ENCODE measurements at regions not wholly inside any gene's neighbourhood (a gene's known extent, or its start where the extent isn't known, plus 50 kb on each side); places are given as distances from the start of the nearest gene placed in this dataset.

- H3K4me1 ChIP-seq (ENCODE audit: control insufficient read depth, extremely low read depth, insufficient read depth, low read length), result no peaks in the 10 kb centered on the region
- TF ChIP-seq MYC (IDR thresholded peaks at IDR 0.05; ENCODE audit: low read depth, low read length) (no peak), POLR2AphosphoS5 (IDR thresholded peaks at IDR 0.05; ENCODE audit: insufficient read depth, low read depth, low read length) (no peak), CTCF (IDR thresholded peaks at IDR 0.05; ENCODE audit: extremely low read depth in 1 of 2, insufficient read depth in 1 of 2, low read depth in 1 of 2, low read length in 2 of 2) (no peak), FOS (IDR thresholded peaks at IDR 0.05; ENCODE audit: borderline replicate concordance, insufficient read depth, low read length) (no peak)
- TF ChIP-seq, protein P1, sequence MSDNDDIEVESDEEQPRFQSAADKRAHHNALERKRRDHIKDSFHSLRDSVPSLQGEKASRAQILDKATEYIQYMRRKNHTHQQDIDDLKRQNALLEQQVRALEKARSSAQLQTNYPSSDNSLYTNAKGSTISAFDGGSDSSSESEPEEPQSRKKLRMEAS (IDR thresholded peaks at IDR 0.05; ENCODE audit: insufficient read depth, insufficient read length), result no peak
- no peaks in the 10 kb centered on the region for H3K79me2 ChIP-seq (ENCODE audit: control insufficient read depth, insufficient read depth, low read length)
- H3K4me2 ChIP-seq (ENCODE audit: insufficient read depth, low read length), result no peak overlapping the region
- FAIRE-seq (no peak), DNase-seq (ENCODE audit: low read depth, low spot score) (no peak)
- no peak overlapping the region for H3K27ac ChIP-seq (ENCODE audit: insufficient read depth, low read depth, low read length)
- H3K9ac ChIP-seq (replicated peaks; ENCODE audit: extremely low read depth, insufficient read depth, low read length), result no peak overlapping the region
- no peak overlapping the region for H2AFZ ChIP-seq (ENCODE audit: low read depth, low read length)
- H4K20me1 ChIP-seq (replicated peaks; ENCODE audit: control insufficient read depth, extremely low read depth, insufficient read depth, low read length), result no peaks in the 10 kb centered on the region
- dilution Hi-C loops (cut with MboI; ENCODE audit: extremely low pct_ligation_motif_present, low sequenced_read_pairs), result no loop called here
- H3K36me3 ChIP-seq (ENCODE audit: control insufficient read depth in 2 of 2, extremely low read depth in 1 of 2, insufficient read depth in 2 of 2, low read length in 2 of 2), result no peaks in the 10 kb centered on the region
- POLR2A ChIA-PET, result no interaction called here
- CTCF ChIA-PET, result no interaction called here
- H3K27me3 ChIP-seq (ENCODE audit: control insufficient read depth in 2 of 2, insufficient read depth in 2 of 2, low read length in 2 of 2), result no peaks in the 10 kb centered on the region
- no peaks in the 10 kb centered on the region for H3K9me1 ChIP-seq (replicated peaks; ENCODE audit: control insufficient read depth, extremely low read depth, insufficient read depth, low read length)
- H3K4me3 ChIP-seq (replicated peaks in 1 of 3; ENCODE audit: insufficient read depth in 1 of 3, low read depth in 1 of 3, low read length in 3 of 3), result no peak overlapping the region
- no peaks in the 10 kb centered on the region for H3K9me3 ChIP-seq (replicated peaks; ENCODE audit: control insufficient read depth, insufficient read depth, low read length)
- BruUV-seq (replicated peaks), result no TSS peak
- intact Hi-C loops (cut with micrococcal nuclease), result no loop called here
Measured at GRCh38 chr7:70884809-70885208, 247.1 kb upstream of the GALNT17 start.

DNA sequence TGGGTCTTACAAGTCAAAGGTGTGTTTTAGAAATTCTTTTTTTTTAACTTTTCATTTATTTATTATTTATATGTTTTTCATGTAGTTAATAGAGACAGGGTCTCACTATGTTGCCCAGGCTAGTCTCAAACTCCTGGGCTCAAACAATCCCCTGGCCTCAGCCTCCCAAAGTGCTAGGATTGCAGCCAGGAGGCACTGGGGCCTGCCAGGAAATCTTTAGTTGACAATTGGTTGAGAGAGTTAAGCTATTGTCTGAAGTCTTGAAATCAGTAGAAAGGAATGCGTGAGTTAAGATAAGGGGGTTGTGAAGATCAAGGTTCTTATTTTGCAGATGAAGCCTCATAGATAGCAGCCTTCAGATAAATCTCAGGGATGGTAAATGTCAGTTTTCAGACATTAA, 245.4 kb upstream of the GALNT17 start:
- BruUV-seq (replicated peaks), result no TSS peak
- Histone ChIP-seq H4K20me1 (replicated peaks; ENCODE audit: control insufficient read depth, extremely low read depth, insufficient read depth, low read length) (no peaks in the 10 kb centered on the region), H3K9me1 (replicated peaks; ENCODE audit: control insufficient read depth, extremely low read depth, insufficient read depth, low read length) (no peaks in the 10 kb centered on the region), H3K27ac (ENCODE audit: insufficient read depth, low read depth, low read length) (no peak overlapping the region), H3K9me3 (replicated peaks; ENCODE audit: control insufficient read depth, insufficient read depth, low read length) (no peaks in the 10 kb centered on the region), H3K4me3 (replicated peaks in 1 of 3; ENCODE audit: insufficient read depth in 1 of 3, low read depth in 1 of 3, low read length in 3 of 3) (no peak overlapping the region), H3K4me2 (ENCODE audit: insufficient read depth, low read length) (no peak overlapping the region), H3K9ac (replicated peaks; ENCODE audit: extremely low read depth, insufficient read depth, low read length) (no peak overlapping the region), H3K4me1 (ENCODE audit: control insufficient read depth, extremely low read depth, insufficient read depth, low read length) (no peaks in the 10 kb centered on the region), H3K27me3 (ENCODE audit: control insufficient read depth in 2 of 2, insufficient read depth in 2 of 2, low read length in 2 of 2) (no peaks in the 10 kb centered on the region), H3K36me3 (ENCODE audit: control insufficient read depth in 2 of 2, extremely low read depth in 1 of 2, insufficient read depth in 2 of 2, low read length in 2 of 2) (no peaks in the 10 kb centered on the region), H3K79me2 (ENCODE audit: control insufficient read depth, insufficient read depth, low read length) (no peaks in the 10 kb centered on the region), H2AFZ (ENCODE audit: low read depth, low read length) (no peak overlapping the region)
- FAIRE-seq, result no peak
- ChIA-PET CTCF (no interaction called here), POLR2A (no interaction called here)
- DNase-seq (ENCODE audit: low read depth, low spot score), result no peak
- dilution Hi-C loops (cut with MboI; ENCODE audit: extremely low pct_ligation_motif_present, low sequenced_read_pairs) (no loop called here), intact Hi-C loops (cut with micrococcal nuclease) (no loop called here)
- no peak for TF ChIP-seq POLR2A (IDR thresholded peaks at IDR 0.05; ENCODE audit: low read depth, low read length)
- no peak for TF ChIP-seq GATA2 (IDR thresholded peaks at IDR 0.05; ENCODE audit: insufficient read depth, insufficient read length, low read depth, low read length)
- TF ChIP-seq, protein P1 (IDR thresholded peaks at IDR 0.05; ENCODE audit: insufficient read depth, insufficient read length), result no peak
- no peak for TF ChIP-seq JUN (IDR thresholded peaks at IDR 0.05; ENCODE audit: borderline replicate concordance, insufficient read depth, insufficient read length, low read depth)
- no peak for TF ChIP-seq POLR2AphosphoS5 (IDR thresholded peaks at IDR 0.05; ENCODE audit: insufficient read depth, low read depth, low read length)
- TF ChIP-seq CTCF (IDR thresholded peaks at IDR 0.05; ENCODE audit: extremely low read depth in 1 of 2, insufficient read depth in 1 of 2, low read depth in 1 of 2, low read length in 2 of 2), result no peak
- no peak for TF ChIP-seq FOS (IDR thresholded peaks at IDR 0.05; ENCODE audit: borderline replicate concordance, insufficient read depth, low read length)
- no peak for TF ChIP-seq MYC (IDR thresholded peaks at IDR 0.05; ENCODE audit: low read depth, low read length)
- TF ChIP-seq EZH2 (IDR thresholded peaks at IDR 0.05; ENCODE audit: borderline replicate concordance, low read depth, low read length, severe bottlenecking), result no peak
